NT2/D1 (cell line): ENCODE measurements at regions not wholly inside any gene's neighbourhood (a gene's known extent, or its start where the extent isn't known, plus 50 kb on each side); places are given as distances from the start of the nearest gene placed in this dataset.

Experiments used
- DNase-seq: peaks from one replicate; pipeline ENCODE4 v3.0.0-alpha.2; 2011; ENCODE audit warnings: low read depth, low spot score
- H3K27me3 ChIP-seq: 2 replicates; pipeline ENCODE4 v1.6.0; 2011; ENCODE audit warnings: mild to moderate bottlenecking; ENCODE audit not compliant: insufficient read length, insufficient read depth
- H3K36me3 ChIP-seq: 2 replicates; pipeline ENCODE4 v1.6.1; 2011; ENCODE audit warnings: mild to moderate bottlenecking, low read length, mixed read lengths; ENCODE audit not compliant: insufficient read depth, insufficient read length
- H3K4me1 ChIP-seq: 2 replicates; pipeline ENCODE4 v1.5.1; 2011; ENCODE audit not compliant: insufficient read depth, insufficient read length
- H3K4me3 ChIP-seq: 2 replicates; pipeline ENCODE4 v1.5.1; 2011; ENCODE audit warnings: low read depth; ENCODE audit not compliant: insufficient read length
- H3K9ac ChIP-seq: 2 replicates; pipeline ENCODE4 v1.6.0; 2011; ENCODE audit warnings: low read depth; ENCODE audit not compliant: insufficient read length
- H3K9me3 ChIP-seq: 2 replicates; pipeline ENCODE4 v1.5.1; 2011; ENCODE audit warnings: mild to moderate bottlenecking, low read length; ENCODE audit not compliant: insufficient read depth
- SUZ12 ChIP-seq: IDR thresholded peaks from 2 replicates; pipeline ENCODE4 v1.6.1; 2011; ENCODE audit not compliant: insufficient read length, insufficient read depth; ENCODE audit errors: extremely low read depth
- YY1 ChIP-seq: IDR thresholded peaks from 2 replicates; pipeline ENCODE4 v1.6.1; 2011; ENCODE audit not compliant: insufficient read length, insufficient read depth
- ZNF274 ChIP-seq: IDR thresholded peaks from 2 replicates; pipeline ENCODE4 v1.6.1; 2011; ENCODE audit warnings: mild to moderate bottlenecking, low read depth, low read length

DNA sequence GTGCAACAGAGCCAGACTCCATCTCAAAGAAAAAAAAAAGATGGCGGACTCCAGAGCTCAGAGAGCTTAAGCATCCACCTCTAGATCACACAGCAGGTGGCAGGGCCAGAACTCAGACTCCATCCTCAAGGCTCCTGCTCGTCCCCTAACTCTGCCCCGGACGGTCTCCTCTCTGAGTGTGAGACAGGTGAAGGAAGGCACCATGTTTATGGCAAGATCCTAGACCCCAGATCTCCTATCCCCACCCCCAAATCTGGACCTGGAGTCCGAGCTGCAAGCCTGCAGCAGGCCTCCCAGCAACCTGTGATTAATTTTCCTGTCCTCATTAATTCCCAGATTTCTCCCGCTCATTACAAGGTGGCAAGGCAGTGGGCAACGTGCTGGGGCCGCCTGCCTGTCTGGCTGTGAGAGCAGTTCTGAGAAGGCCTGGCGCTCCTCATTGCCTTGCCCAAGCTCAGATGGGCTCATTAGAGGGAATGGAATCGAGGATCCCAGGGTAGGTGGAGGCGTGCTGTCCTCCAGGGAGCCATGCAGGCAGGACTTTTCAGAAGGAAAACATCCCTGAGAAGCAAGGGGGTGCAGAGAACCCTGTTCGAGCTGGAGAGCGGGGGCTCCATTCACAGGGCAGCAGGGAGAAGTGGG lies 296.6 kb upstream of the RTL1 start:
- no peak overlapping the region for H3K4me3 ChIP-seq
- H3K4me1 ChIP-seq = peaks cover 3% of the 10 kb centered on the region
- H3K9me3 ChIP-seq = no peaks in the 10 kb centered on the region
- H3K36me3 ChIP-seq = no peaks in the 10 kb centered on the region
- no peak for DNase-seq
- no peaks in the 10 kb centered on the region for H3K27me3 ChIP-seq
- TF ChIP-seq YY1 = no peak
- no peak for TF ChIP-seq SUZ12
- TF ChIP-seq ZNF274 = no peak
- no peak overlapping the region for H3K9ac ChIP-seq

DNA sequence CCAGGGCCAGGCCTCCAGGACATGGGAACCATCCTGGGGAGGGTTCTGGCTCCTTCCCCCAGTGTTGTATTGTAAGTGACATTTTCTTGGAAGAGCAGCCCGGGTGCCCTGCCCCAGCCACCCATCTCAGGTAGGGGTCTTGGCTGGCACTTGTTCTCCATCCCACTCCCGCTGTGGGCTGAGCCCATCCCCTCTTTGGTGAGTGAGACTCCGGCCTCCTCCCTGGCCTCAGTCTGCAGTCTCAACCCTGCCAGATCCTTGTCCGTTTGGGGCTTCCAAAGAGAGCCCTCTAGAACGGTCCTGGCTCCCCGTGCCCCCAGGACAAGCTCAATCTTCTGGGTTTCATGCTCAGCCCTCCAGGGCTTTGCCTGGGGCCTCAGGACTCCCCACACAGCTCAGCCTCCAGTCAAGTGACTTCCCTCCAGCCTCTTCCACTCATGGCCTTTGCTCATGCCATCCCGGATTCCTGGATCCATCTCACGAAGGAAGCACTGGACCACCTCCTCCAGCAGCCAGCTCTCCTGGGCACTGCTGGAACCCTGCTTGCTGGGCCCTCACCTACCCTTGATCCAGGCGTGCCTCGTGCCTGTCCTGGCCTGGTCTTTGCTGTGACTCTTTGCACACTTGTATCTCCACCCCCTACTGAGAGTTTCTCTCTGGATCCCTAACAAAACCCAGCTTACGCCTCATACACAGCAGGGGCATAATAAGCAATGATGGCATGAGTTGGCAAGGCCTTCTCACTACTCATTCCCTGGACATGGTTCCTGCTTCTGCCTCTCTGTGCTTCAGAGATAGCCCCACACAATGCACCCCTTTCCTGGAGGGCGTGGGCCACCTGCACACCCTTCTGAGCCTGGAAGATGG lies 297.4 kb upstream of the RTL1 start:
- H3K27me3 ChIP-seq = no peaks in the 10 kb centered on the region
- no peak for DNase-seq
- H3K4me1 ChIP-seq = no peaks in the 10 kb centered on the region
- no peaks in the 10 kb centered on the region for H3K9me3 ChIP-seq
- H3K4me3 ChIP-seq = no peak overlapping the region
- TF ChIP-seq ZNF274 = no peak
- no peak for TF ChIP-seq YY1
- no peak for TF ChIP-seq SUZ12
- H3K9ac ChIP-seq = no peak overlapping the region
- no peaks in the 10 kb centered on the region for H3K36me3 ChIP-seq

DNA sequence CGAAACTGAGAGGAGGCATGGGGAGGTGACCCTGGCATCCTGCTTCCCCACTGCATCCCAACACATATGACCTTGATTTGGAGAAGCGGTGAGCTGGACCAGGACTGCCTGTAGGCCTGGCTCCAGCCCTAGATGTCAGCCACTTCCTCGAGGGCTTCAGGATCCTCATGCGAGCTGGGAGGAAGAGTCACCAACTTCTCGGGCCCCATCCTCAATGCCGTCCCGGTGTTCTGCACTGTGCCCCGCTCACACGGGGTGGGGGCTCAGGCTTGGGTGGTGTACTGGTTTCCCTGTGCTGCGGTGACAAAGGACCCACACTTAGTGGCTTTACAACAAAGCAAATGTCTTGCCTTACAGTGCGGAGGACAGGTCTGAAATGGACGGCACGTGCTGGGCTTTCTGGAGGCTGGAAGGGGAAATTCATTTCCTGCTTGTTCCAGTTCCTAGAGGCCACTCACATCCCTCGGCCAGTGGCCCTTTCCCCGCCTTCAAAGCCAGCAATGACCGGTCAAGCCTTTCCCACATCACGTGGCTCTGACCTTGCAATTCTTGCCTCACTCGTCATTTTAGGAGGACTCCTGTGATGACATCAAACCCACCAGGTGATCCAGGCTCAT lies 298.1 kb upstream of the RTL1 start:
- Histone ChIP-seq H3K4me3 (no peak overlapping the region), H3K36me3 (no peaks in the 10 kb centered on the region), H3K9ac (no peak overlapping the region), H3K27me3 (no peaks in the 10 kb centered on the region), H3K4me1 (no peaks in the 10 kb centered on the region), H3K9me3 (no peaks in the 10 kb centered on the region)
- TF ChIP-seq YY1 (no peak), SUZ12 (no peak), ZNF274 (no peak)
- DNase-seq = no peak

DNA sequence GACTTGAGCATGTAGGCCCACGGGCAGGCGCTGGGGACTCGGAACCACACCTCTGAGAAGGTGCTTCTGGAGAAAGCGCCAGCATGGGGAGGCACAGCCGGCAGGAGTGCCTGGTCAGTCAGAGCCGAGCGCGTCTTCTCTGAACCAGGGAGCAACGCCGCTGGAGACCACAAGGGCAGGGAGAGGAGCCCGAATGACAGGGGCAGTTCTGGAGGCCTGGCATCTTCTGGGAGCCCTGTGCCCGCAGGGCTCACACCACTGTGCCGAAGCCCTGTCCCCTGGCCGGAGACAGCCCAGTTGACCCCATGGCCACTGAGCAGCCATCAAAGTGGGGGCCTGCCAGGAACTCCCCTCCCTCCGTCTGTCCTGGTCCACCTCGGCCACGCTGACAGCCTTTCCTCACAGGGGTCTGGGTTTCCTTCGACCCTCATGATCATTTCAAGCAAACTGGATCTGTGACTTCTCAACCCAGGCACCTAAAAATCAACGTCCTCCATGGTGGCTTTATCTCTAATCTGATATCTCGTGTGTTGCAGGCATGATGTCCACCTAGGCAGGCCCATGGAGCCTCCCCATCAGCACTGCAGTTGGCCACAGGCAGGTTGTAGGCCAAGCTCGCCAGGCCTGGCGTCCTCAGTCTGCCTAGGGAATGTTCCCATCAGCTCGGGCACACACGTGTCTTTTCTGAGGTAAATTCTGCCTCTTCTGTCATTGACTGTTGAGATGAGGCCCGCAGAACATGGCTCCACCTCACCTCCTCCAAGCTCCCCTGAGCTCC lies 299.3 kb upstream of the RTL1 start:
- H3K27me3 ChIP-seq = no peaks in the 10 kb centered on the region
- no peak overlapping the region for H3K4me3 ChIP-seq
- no peaks in the 10 kb centered on the region for H3K4me1 ChIP-seq
- H3K9me3 ChIP-seq = no peaks in the 10 kb centered on the region
- TF ChIP-seq ZNF274 (no peak), SUZ12 (no peak), YY1 (no peak)
- H3K9ac ChIP-seq = no peak overlapping the region
- H3K36me3 ChIP-seq = no peaks in the 10 kb centered on the region
- DNase-seq = no peak

DNA sequence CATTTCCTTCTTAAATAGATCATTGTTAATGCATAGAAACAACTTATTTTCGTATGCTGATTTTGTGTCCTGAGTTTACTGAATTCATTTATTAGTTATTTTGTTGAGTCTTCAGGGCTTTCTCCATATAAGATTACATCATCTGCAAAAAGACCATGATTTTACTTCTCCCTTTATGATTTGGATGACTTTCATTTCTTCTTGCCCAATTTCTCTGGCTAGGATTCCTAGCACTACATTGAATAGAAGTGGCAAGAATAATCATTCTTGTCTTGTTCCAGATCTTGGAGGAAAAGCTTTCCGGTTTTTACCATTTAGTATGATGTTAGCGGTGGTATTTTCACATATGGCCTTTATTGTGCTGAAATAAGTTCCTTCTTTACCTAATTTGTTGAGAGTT lies 303.0 kb upstream of the RTL1 start:
- no peak overlapping the region for H3K9ac ChIP-seq
- H3K27me3 ChIP-seq = no peaks in the 10 kb centered on the region
- no peak overlapping the region for H3K4me3 ChIP-seq
- H3K36me3 ChIP-seq = no peaks in the 10 kb centered on the region
- DNase-seq = no peak
- TF ChIP-seq ZNF274 (no peak), YY1 (no peak), SUZ12 (no peak)
- peaks cover 25% of the 10 kb centered on the region for H3K9me3 ChIP-seq
- no peaks in the 10 kb centered on the region for H3K4me1 ChIP-seq

DNA sequence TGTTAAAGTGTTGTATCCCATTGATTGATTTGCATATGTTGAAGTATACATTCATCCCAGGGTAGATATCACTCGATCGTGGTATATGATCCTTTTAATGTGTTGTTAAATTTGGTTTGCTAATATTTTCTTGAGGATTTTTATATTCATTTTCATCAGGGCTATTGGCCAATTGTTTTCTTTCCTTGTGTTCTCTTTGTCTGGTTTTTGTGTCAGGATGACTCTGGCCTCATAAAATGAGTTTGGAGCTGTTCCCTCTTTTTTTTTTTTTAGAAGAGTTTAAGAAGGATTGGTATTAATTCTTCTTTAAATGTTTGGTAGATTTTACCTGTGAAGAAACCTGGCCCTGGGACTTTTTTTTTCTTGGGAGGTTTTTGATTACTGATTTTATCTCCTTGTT lies 303.5 kb upstream of the RTL1 start:
- no peaks in the 10 kb centered on the region for H3K36me3 ChIP-seq
- DNase-seq = no peak
- no peaks in the 10 kb centered on the region for H3K27me3 ChIP-seq
- TF ChIP-seq YY1 (no peak), ZNF274 (no peak)
- peaks cover 25% of the 10 kb centered on the region for H3K9me3 ChIP-seq
- no peak overlapping the region for H3K4me3 ChIP-seq
- no peak overlapping the region for H3K9ac ChIP-seq
- H3K4me1 ChIP-seq = no peaks in the 10 kb centered on the region
